ENCODE measurements at regions not wholly inside any gene's neighbourhood (a gene's known extent, or its start where the extent isn't known, plus 50 kb on each side); places are given as distances from the start of the nearest gene placed in this dataset.
"Not testable (repeated sequence)": the region's sequence is repeated elsewhere in the genome, so short reads cannot be mapped to it uniquely, and the experiment has no call there.

GRCh38 chr10:5268743-5269142, 72.1 kb downstream of the AKR1C4 start:
- no peak for DNase-seq (ENCODE audit: extremely low read depth in 1 of 2, low read depth in 1 of 2)

DNA sequence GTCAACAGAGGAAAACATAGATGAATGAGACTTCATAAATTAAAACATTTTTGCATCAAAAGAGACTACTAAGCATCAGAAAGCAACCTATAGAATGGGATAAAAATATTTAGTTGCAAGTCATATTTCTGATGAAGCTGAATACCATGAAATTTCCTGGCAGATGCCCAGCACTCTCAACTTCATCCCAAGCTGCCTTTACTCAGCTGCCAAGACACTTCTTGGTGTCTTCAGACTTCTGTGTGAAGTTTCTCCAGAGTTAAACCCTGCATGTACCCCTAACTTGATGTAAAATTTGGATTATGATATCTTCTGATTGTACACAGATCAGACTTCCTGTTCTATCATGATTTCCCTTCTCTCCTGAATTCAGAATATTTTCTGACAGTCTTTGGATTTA, 73.2 kb downstream of the AKR1C4 start:
- no peak for DNase-seq (ENCODE audit: extremely low read depth in 1 of 2, low read depth in 1 of 2)

DNA sequence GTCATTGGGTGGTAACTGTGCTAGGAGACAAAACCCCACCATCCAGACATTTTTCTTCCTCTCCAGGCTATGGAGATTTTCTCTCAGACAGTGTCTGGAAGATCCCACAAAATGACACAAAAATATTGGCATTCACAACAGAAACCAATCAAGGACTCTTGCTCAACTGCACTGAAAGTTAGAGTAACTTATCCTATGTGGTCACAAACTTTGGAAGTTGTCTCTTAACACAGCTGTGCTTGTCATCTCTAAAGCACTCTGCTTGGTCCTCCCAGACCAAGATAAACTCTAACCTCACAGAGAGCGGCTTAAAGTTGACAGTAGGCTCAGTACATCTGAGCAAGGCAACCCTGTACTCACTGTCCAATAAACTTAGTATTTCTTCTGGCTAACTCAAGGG, 74.9 kb downstream of the AKR1C4 start:
- DNase-seq (ENCODE audit: extremely low read depth in 1 of 2, low read depth in 1 of 2), result no peak

GRCh38 chr10:5272065-5272803, 75.6 kb downstream of the AKR1C4 start:
- DNase-seq (ENCODE audit: extremely low read depth in 1 of 2, low read depth in 1 of 2), result no peak

GRCh38 chr10:5274795-5275194, 78.2 kb downstream of the AKR1C4 start:
- no peak for DNase-seq (ENCODE audit: extremely low read depth in 1 of 2, low read depth in 1 of 2)

- DNase-seq (ENCODE audit: extremely low read depth in 1 of 2, low read depth in 1 of 2), result no peak
Observed at GRCh38 chr10:5281356-5281755, 83.4 kb upstream of the UCN3 start.

DNA sequence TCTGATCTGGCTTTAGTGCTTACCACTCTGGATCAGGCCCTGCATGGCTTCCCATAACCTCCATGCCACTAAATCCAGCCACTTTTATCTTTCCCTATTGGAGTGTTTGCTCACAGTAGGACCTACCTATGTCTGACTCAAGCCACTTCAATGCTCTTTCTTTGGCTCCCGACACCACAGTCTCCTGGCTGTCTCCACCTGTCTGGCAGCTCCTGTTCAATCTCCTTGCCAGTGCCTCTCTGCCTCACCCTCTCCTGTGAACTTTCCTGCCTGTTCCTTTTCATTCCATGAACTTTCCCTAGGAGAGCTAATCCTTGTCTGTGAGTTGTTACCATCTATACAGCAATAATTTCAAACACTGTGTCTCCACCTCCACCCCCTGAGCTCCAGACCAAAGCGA, 82.6 kb upstream of the UCN3 start:
- DNase-seq (ENCODE audit: extremely low read depth in 1 of 2, low read depth in 1 of 2), result no peak

- no peak for DNase-seq (ENCODE audit: extremely low read depth in 1 of 2, low read depth in 1 of 2)
Observed at GRCh38 chr10:5283305-5284158, 81.2 kb upstream of the UCN3 start.

- no peak for DNase-seq (ENCODE audit: extremely low read depth in 1 of 2, low read depth in 1 of 2)
Observed at GRCh38 chr10:5284311-5285057, 80.3 kb upstream of the UCN3 start.

- no peak for DNase-seq (ENCODE audit: extremely low read depth in 1 of 2, low read depth in 1 of 2)
Observed at GRCh38 chr10:5285186-5285585, 79.6 kb upstream of the UCN3 start.

DNA sequence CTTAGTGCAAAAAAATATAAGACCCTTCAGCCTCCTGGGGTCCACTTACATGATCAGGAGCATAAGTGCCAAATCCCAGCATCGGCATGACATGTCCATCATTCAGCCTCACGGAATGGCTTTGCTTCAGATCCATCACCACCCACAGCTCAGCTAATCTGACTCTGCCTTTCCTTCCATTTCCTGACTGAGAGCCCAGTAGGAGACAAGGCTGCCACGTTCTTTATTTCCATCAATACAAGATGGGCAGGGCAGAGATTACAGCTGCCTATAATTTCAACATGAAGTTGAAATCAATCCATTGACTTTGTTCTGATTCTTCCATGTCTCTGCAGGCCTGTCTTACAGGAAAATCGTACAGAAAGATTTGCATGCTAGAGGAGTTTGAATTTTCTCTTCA, 76.4 kb upstream of the UCN3 start:
- DNase-seq (ENCODE audit: extremely low read depth in 1 of 2, low read depth in 1 of 2), result no peak

DNA sequence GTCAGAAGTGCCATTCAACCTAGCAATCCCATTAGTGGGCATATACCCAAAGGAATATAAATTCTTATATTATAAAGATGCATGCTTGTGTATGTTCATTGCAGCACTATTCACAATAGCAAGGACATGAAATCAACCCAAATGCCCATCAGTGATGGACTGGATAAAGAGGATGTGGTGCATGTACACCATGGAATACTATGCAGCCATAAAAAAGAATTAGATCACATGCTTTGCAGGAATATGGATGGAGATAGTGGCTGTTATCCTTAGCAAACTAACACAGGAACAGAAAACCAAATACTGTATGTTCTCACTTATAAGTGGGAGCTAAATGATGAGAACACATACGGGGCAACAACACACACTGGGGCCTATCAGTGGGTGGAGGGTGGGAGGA, 75.5 kb upstream of the UCN3 start:
- DNase-seq (ENCODE audit: extremely low read depth in 1 of 2, low read depth in 1 of 2), result not testable (repeated sequence)

GRCh38 chr10:5291501-5292195, 73.1 kb upstream of the UCN3 start:
- DNase-seq (ENCODE audit: extremely low read depth in 1 of 2, low read depth in 1 of 2), result no peak

DNA sequence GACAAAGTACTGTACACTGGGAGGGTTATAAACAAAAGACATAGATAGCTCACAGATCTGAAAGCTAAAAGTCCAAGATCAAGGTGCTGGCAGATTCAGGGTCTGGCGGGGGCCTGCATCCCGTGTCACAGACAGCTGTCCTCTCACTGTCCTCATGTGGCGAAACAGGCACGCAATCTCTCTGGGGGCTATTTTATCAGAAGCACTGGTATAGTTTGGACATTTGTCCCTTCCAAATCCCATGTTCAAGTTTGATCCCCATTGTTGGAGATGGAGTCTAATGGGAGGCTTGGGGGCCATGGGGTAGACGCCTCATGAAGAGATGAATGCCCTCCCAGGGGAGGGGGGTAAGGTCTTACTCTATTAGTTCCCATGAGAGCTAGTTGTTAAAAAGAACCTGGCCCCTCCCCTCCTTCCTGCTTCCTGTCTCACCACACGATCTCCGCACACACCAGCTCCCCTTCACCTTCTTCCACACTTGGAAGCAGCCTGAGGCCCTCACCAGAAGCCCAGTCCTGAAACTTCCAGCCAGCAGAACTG, 72.5 kb upstream of the UCN3 start:
- DNase-seq (ENCODE audit: extremely low read depth in 1 of 2, low read depth in 1 of 2), result no peak

DNA sequence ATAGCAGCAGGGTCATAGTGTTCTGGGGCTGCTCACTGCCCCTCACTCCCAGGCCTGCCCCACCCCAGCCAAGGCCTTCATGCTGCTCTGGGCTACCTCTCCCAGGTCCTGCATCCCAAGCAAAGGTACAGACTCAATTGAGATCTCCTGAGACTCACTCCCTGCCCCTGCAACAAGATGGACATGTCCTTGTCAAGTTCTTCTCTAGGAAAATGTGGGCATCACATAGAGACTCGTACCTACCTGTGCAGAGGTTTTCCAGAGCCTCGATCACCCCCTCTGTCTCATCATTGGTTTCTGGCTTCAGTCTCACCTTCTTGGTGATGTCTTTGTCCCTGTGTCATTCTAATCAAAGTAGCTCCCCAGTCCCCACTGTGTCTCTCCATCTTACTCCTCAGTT, 71.8 kb upstream of the UCN3 start:
- DNase-seq (ENCODE audit: extremely low read depth in 1 of 2, low read depth in 1 of 2), result not testable (repeated sequence)

- DNase-seq (ENCODE audit: extremely low read depth in 1 of 2, low read depth in 1 of 2), result peak in 1 of 2 donors; percentile 72
Observed at GRCh38 chr10:5293691-5294550, 70.8 kb upstream of the UCN3 start.

GRCh38 chr10:5297466-5297865, 67.3 kb upstream of the UCN3 start:
- DNase-seq (ENCODE audit: extremely low read depth in 1 of 2, low read depth in 1 of 2), result no peak

DNA sequence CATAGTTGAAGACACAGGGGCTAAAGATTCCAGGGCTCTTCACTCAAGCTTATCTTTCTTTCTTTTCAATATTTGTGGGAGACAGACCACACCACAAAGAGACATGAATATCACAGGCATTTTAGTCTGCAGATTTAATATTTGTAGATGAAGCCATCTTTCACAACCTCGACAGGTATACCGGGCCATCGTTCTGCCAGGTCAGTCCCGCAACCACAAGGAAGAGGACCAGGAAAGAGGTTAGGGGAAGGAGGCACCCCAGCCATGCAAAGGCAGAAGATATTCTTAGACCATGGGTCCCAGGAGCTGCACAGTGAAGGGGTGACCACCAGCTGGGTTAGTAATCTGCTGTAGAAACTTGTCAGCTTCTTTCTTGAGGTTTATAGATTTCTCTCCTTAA, 66.8 kb upstream of the UCN3 start:
- no peak for DNase-seq (ENCODE audit: extremely low read depth in 1 of 2, low read depth in 1 of 2)

- DNase-seq (ENCODE audit: extremely low read depth in 1 of 2, low read depth in 1 of 2), result no peak
Observed at GRCh38 chr10:5299950-5300349, 64.8 kb upstream of the UCN3 start.

DNA sequence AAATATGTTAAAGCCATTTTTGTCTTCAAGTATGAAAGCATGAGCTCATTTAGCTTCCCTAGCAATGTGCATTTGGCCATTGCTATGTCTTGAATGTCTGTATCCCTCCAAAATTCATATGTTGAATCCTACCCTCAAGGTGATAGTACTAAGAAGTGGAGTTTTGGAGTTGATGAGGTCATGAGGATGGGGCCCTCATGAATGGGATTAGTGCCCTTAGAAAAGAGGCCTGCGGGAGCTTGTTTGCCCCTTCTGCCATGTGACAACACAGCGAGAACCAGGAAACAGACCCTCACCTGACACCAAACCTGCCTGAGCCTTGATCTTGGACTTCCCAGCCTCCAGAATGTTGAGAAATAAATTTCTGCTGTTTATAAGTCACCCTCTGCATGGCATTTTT, 61.3 kb upstream of the UCN3 start:
- DNase-seq (ENCODE audit: extremely low read depth in 1 of 2, low read depth in 1 of 2), result no peak
